ENCODE measurements at regions not wholly inside any gene's neighbourhood (a gene's known extent, or its start where the extent isn't known, plus 50 kb on each side); places are given as distances from the start of the nearest gene placed in this dataset.

DNA sequence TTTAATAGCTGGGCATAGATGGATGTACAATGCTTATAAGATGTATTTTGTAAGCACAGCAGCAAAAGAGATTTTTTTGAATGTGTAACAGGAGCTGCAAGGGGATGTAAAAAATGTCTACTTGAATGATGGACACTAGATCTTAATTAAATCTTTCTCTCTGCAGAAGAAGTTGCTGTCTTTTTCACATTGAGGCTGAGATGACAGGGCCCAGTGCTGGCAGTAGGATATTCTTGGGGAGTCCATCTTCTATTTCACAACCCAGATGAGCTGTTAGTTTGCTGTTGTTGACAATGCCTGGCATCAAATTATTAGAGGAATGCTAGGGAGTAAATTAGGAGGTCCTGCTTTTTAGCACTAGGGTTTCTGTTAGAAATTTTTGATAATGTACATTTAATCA lies 698.7 kb downstream of the SLITRK5 start:
- TF ChIP-seq, protein P1, sequence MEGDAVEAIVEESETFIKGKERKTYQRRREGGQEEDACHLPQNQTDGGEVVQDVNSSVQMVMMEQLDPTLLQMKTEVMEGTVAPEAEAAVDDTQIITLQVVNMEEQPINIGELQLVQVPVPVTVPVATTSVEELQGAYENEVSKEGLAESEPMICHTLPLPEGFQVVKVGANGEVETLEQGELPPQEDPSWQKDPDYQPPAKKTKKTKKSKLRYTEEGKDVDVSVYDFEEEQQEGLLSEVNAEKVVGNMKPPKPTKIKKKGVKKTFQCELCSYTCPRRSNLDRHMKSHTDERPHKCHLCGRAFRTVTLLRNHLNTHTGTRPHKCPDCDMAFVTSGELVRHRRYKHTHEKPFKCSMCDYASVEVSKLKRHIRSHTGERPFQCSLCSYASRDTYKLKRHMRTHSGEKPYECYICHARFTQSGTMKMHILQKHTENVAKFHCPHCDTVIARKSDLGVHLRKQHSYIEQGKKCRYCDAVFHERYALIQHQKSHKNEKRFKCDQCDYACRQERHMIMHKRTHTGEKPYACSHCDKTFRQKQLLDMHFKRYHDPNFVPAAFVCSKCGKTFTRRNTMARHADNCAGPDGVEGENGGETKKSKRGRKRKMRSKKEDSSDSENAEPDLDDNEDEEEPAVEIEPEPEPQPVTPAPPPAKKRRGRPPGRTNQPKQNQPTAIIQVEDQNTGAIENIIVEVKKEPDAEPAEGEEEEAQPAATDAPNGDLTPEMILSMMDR (IDR thresholded peaks at IDR 0.05), result no peak
- TF ChIP-seq POLR2A (IDR thresholded peaks at IDR 0.05), result no peak

Measured in esophagus squamous epithelium (tissue), 4 donors.